ENCODE measurements at regions not wholly inside any gene's neighbourhood (a gene's known extent, or its start where the extent isn't known, plus 50 kb on each side); places are given as distances from the start of the nearest gene placed in this dataset.

DNA sequence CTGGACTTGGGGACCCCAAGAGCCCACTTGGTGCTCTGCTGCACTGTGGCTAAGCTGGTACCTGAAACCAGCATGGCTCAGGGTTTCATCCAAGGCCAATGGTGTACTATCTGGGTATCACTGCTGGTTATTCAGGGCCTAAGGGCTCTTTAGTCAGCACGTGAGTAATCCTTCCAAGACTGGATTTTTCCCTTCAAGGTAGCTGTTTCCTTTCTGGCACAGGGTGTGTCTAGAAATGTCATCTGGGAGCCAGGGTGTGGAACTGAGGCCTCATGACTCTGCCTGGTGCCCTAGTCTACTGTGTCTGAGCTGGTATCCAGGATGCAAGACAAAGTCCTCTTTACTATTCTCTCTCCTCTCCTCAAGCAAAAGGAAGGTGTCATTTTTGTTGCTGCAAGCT is 99.0 kb upstream of the QRFPR start:
- TF ChIP-seq, protein P1, sequence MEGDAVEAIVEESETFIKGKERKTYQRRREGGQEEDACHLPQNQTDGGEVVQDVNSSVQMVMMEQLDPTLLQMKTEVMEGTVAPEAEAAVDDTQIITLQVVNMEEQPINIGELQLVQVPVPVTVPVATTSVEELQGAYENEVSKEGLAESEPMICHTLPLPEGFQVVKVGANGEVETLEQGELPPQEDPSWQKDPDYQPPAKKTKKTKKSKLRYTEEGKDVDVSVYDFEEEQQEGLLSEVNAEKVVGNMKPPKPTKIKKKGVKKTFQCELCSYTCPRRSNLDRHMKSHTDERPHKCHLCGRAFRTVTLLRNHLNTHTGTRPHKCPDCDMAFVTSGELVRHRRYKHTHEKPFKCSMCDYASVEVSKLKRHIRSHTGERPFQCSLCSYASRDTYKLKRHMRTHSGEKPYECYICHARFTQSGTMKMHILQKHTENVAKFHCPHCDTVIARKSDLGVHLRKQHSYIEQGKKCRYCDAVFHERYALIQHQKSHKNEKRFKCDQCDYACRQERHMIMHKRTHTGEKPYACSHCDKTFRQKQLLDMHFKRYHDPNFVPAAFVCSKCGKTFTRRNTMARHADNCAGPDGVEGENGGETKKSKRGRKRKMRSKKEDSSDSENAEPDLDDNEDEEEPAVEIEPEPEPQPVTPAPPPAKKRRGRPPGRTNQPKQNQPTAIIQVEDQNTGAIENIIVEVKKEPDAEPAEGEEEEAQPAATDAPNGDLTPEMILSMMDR (IDR thresholded peaks at IDR 0.05; ENCODE audit: low read length, missing control alignments), result no peak
- no peak for DNase-seq (ENCODE audit: low read depth)

DNA sequence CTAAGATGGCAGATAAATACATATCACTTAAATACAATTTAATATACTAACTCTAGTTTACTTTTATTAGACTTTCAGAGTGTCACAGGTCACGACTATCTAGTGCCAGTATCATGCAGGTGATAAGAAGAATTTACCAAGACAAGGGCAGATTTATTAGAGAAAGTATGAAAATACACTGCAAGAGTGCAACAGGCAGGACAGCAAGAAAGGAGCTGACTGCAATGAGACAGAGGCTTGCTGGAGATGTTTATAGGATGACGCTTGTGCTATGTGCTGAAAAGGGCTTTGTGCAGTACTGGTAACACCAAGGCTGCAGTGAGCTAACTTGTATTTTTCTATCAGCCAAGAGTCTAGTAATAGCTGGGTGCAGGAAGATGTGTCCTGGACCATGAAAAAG is 96.7 kb upstream of the QRFPR start:
- no peak overlapping the region for H3K4me3 ChIP-seq (replicated peaks; ENCODE audit: low read depth, low read length)
- TF ChIP-seq, protein P1 (IDR thresholded peaks at IDR 0.05; ENCODE audit: low read length, missing control alignments), result no peak
- DNase-seq (ENCODE audit: low read depth), result no peak

More for the DNA sequence above, 99.0 kb upstream of the QRFPR start:
- H3K4me3 ChIP-seq (replicated peaks; ENCODE audit: low read depth, low read length), result no peak overlapping the region

DNA sequence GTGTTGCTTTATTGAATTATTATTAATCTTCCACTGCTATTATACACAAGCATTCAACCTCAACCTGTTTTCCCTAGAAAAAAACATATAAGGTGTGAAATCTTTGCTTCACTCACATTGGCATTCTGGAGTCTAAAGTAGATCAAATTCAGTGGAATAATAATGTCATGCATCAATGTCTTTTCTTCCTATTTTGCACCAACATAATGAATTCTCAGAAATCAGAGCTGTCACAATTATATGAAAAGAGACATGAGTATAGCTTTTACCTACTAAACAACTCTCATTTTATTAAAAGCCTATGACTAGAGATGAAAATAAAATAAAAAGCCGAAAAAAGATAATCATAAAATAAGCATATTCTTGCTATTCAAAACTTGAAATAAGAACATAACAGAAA is 96.3 kb upstream of the QRFPR start:
- no peak for DNase-seq (ENCODE audit: low read depth)
- H3K4me3 ChIP-seq (replicated peaks; ENCODE audit: low read depth, low read length), result no peak overlapping the region
- TF ChIP-seq, protein P1 (IDR thresholded peaks at IDR 0.05; ENCODE audit: low read length, missing control alignments), result no peak

DNA sequence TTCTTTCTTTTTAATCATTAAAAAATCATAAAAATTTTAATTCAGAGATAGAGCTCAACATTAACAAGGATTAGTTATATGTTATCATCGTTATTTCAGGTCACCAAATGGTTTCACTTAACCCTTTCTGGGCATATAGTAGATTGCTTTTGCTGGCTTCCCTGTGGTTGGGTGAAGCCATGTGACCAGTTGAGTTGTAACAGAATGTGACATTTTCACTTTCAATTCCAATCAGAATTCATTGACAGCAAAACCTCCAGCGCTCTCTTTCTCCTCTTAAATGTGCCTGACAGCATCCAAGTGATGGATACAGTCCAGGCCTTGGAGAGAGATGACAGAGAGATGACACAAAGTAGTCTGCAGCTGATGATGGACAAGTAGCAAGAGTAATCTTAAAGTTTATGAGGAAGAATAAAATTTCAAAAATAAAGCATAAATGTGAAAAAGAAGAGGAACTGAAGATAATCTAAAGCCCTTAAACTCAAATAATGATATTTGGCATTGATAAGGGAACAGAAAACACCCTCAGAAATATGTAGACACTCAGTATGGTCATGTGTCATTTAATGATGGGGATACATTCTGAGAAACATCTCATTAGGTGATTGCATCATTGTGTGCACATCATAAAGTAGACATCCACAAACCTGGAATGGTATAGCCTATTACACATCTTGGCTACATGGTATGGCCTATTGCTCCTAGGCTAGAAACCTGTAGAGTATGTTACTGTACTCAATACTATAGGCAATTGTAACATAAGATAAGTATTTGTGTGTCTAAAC is 92.3 kb upstream of the QRFPR start:
- DNase-seq (ENCODE audit: low read depth), result no peak
- TF ChIP-seq, protein P1 (IDR thresholded peaks at IDR 0.05; ENCODE audit: low read length, missing control alignments), result no peak
- no peak overlapping the region for H3K4me3 ChIP-seq (replicated peaks; ENCODE audit: low read depth, low read length)

DNA sequence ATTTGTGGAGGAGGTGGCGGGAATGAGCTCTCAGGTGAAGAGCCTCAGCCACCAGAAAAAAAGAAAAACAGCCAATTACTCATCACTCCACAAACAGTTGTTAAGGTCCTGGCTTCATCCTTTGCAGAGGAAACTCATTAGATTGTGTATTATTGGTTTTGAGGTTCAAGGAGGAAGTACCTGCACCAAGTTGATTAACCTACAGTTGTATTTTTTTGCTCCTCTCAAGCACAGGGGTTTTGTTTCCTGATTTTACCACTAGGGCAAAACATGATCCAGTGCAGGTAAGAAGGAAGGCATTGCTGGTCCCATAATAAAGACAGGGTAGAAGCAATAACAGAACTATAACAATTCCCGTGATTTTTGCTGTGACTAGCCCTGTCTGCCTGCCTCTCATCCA is 84.0 kb upstream of the QRFPR start:
- no peak overlapping the region for H3K4me3 ChIP-seq (replicated peaks; ENCODE audit: low read depth, low read length)
- TF ChIP-seq, protein P1 (IDR thresholded peaks at IDR 0.05; ENCODE audit: low read length, missing control alignments), result no peak
- DNase-seq (ENCODE audit: low read depth), result no peak

DNA sequence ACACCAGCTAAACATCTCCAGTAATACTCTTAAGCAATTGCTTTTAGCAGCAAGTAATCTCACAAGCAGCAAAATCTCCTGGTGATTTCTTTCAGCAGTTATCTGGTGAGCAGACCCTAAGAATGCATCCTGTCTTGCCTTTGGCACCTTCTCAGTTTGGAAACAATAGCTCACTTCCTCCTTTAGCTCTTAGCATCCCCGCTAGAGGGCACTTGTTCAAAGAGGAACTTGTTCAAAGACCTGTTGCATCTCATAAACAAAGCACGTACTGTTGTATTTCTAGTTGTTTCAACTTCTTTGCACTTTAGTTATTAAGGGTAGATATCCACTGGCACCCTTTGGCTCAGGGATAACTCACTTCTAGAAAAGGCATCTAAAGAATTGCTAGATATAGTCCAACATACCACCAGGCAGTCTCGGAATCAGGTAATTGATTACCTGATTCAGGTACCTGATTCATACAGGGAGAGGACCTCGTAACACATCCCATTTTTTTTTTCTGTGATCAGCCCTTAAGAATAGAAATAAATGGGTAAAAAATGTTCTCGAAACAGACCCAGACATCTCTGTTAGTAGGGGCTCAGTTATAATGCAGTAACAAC is 81.9 kb upstream of the QRFPR start:
- TF ChIP-seq, protein P1 (IDR thresholded peaks at IDR 0.05; ENCODE audit: low read length, missing control alignments), result peak; percentile 93
- peak; percentile 84 for DNase-seq (ENCODE audit: low read depth)

More for the DNA sequence above, 81.9 kb upstream of the QRFPR start:
- no peak overlapping the region for H3K4me3 ChIP-seq (replicated peaks; ENCODE audit: low read depth, low read length)

Data from fibroblast of pulmonary artery (primary cell).